ENCODE measurements at regions not wholly inside any gene's neighbourhood (a gene's known extent, or its start where the extent isn't known, plus 50 kb on each side); places are given as distances from the start of the nearest gene placed in this dataset.
"Not testable (repeated sequence)": the region's sequence is repeated elsewhere in the genome, so short reads cannot be mapped to it uniquely, and the experiment has no call there.

- not testable (repeated sequence) for DNase-seq (ENCODE audit: extremely low read depth in 1 of 2, low read depth in 1 of 2)
These were observed 140.9 kb upstream of the GOLGA6L4 start for GRCh38 chr15:84094720-84095119.

DNA sequence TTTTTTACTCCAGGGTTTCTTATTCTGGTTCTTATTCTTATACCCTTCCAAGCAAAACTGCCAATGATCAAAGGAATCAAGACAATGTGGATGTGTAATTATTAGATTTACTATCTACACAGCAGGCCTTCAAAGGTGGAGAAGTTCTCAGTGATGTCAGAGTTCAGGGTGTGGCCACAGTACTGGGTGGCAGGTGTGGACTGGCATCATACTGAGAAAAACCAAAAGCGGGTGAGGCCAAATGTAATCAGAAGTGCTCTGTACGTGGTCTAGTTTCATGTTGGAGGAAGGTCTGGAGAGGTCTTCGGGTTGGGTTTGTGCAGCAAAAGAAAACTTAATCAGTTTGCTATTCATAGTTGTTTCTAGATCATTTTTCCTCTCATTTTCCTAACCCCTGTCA is 138.5 kb upstream of the GOLGA6L4 start:
- DNase-seq (ENCODE audit: extremely low read depth in 1 of 2, low read depth in 1 of 2), result not testable (repeated sequence)

- no peak for DNase-seq (ENCODE audit: extremely low read depth in 1 of 2, low read depth in 1 of 2)
These were observed 137.0 kb upstream of the GOLGA6L4 start for GRCh38 chr15:84098604-84099003.

GRCh38 chr15:84099181-84099580 is 136.4 kb upstream of the GOLGA6L4 start:
- DNase-seq (ENCODE audit: extremely low read depth in 1 of 2, low read depth in 1 of 2), result no peak

DNA sequence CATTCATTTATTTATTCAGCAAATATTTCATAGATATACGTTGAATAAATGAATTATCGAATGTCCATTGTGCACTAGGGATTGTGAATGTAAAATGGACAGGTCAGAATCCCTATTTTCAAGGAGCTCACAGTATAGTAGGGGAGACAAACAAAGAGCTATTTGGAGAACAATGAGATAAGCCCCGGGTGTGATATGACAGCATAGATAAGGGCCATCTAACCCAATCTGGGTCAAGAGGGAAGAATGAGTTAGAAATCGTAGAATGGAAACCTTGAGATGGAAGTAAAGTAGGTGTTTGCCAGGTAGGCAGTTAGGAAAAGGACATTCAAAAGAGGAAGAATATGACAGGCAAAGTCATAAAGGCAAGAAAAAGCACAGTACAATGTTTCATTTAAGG is 132.2 kb upstream of the GOLGA6L4 start:
- no peak for DNase-seq (ENCODE audit: extremely low read depth in 1 of 2, low read depth in 1 of 2)

GRCh38 chr15:84104853-84105252 is 130.7 kb upstream of the GOLGA6L4 start:
- no peak for DNase-seq (ENCODE audit: extremely low read depth in 1 of 2, low read depth in 1 of 2)

GRCh38 chr15:84108728-84109127 is 126.8 kb upstream of the GOLGA6L4 start:
- no peak for DNase-seq (ENCODE audit: extremely low read depth in 1 of 2, low read depth in 1 of 2)

DNA sequence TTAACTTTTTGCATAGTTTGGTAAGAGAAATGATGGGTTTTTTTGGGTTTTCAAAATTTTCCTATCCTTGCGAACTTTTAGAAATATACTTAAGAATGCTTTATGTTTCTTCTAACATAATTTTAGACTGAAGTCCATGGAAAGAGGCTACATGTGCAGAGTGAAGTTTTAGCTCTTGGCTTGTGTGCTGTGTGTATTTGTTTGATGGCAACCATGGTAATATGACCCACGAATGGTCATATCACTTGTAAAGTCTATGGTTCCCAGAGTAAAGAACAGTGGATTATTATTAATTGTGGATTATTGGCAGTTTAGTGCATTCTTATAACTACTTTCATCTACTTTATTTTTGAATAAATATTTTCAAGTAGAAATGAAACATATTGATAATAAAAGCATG is 124.0 kb upstream of the GOLGA6L4 start:
- DNase-seq (ENCODE audit: extremely low read depth in 1 of 2, low read depth in 1 of 2), result no peak

DNA sequence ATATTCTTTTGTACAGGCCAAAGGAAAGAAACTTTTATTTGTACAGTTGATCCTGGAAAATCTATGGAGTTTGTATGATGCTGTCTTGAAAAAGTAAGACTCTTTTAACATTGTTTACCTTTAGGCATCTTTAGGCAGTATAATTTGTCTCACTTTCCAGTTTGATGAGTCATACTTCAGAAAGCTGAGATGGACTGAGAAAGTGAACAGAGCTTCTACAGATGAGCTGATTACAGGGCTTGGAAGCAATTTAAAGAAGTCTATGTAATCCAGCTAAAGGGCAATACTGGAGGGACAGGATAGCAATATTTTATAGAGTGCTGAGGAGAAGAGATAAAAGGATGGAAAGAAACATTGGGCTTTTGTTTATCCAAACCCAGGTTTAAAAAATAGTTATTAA is 123.5 kb upstream of the GOLGA6L4 start:
- DNase-seq (ENCODE audit: extremely low read depth in 1 of 2, low read depth in 1 of 2), result no peak

- DNase-seq (ENCODE audit: extremely low read depth in 1 of 2, low read depth in 1 of 2), result no peak
These were observed 121.7 kb upstream of the GOLGA6L4 start for GRCh38 chr15:84113919-84114318.

- not testable (repeated sequence) for DNase-seq (ENCODE audit: extremely low read depth in 1 of 2, low read depth in 1 of 2)
These were observed 120.9 kb upstream of the GOLGA6L4 start for GRCh38 chr15:84114680-84115079.

GRCh38 chr15:84119351-84119750 is 116.2 kb upstream of the GOLGA6L4 start:
- DNase-seq (ENCODE audit: extremely low read depth in 1 of 2, low read depth in 1 of 2), result not testable (repeated sequence)

- DNase-seq (ENCODE audit: extremely low read depth in 1 of 2, low read depth in 1 of 2), result not testable (repeated sequence)
These were observed 114.7 kb upstream of the GOLGA6L4 start for GRCh38 chr15:84120903-84121302.

- not testable (repeated sequence) for DNase-seq (ENCODE audit: extremely low read depth in 1 of 2, low read depth in 1 of 2)
These were observed 106.9 kb upstream of the GOLGA6L4 start for GRCh38 chr15:84128706-84129105.

DNA sequence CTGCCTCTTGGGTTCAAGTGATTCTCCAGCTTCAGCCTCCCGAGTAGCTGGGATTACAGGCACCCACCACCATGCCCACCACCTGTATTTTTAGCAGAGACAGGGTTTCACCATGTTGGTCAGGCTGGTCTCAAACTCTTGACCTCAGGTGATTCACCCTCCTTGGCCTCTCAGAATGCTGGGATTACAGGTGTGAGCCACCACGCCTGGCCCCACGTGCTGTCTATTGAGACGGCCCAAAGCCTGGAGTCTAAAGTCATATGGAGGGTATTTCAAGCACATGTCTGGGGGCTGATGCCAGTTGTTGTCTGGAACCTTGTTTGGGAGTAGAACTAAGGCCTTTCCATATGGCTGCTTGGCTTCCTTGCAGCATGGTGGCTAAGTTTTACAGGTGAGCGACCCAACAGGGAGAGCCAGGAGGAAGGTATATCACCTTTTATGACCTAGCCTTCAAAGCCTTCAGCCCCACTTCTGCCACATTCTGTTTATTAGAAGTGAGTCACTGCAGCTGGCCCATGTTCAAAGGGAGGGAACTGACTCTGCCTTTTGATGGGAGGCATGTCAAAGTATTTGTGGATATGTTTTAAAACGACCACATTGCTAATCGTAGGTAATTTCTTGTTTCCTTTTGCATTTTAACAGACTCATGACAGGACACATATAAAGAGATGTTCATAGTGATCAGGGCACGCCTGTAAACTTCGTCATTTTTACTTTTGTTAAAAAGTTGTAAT is 105.3 kb upstream of the GOLGA6L4 start:
- DNase-seq (ENCODE audit: extremely low read depth in 1 of 2, low read depth in 1 of 2), result not testable (repeated sequence)

- not testable (repeated sequence) for DNase-seq (ENCODE audit: extremely low read depth in 1 of 2, low read depth in 1 of 2)
These were observed 99.6 kb upstream of the GOLGA6L4 start for GRCh38 chr15:84135931-84136456.

GRCh38 chr15:84142888-84143337 is 92.7 kb upstream of the GOLGA6L4 start:
- DNase-seq (ENCODE audit: extremely low read depth in 1 of 2, low read depth in 1 of 2), result peak; percentile 27 to 53

DNA sequence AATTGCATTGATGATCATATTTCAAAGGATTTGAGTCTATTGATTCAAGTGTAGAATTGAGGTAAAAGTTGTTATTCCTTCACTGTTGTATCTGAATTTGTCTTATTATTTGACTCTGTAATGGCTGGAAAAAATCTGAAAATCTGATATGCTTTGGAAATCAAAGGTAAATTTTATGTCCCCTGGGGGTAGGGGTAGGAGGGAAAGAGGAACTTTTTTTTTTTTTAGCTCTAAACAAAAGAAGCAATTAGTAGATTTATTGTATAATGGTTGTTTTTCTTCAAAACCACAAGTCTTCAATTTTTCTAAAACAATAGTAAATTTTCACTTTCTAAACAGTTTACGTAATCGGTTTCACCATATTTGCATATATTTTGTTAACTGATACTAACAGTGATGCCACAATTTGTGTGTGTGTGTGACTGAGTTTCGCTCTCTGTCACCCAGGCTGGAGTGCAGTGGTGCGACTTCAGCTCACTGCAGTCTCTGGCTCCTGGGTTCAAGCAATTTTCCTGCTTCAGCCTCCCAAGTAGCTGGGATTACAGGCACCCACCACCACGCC is 91.7 kb upstream of the GOLGA6L4 start:
- DNase-seq (ENCODE audit: extremely low read depth in 1 of 2, low read depth in 1 of 2), result no peak

GRCh38 chr15:84144946-84145345 is 90.6 kb upstream of the GOLGA6L4 start:
- DNase-seq (ENCODE audit: extremely low read depth in 1 of 2, low read depth in 1 of 2), result not testable (repeated sequence)

DNA sequence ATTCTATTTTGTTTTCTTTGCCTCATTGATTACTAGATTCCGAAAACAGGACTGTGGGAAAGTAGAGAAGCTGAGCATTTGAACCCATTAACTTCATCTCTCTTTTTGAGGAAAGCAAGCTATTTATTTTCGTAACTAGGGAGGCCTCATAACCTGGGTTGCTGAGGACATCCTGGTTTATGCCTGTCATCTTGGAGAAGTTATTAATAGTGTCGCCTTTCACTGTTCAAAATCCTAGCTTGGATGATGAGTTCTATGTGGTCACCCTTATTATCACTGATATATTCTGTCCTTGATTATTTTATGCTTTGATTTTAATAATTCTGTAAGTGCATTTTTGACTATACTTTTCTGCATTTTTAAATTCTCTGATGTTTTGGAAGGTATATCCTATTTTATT is 89.3 kb upstream of the GOLGA6L4 start:
- not testable (repeated sequence) for DNase-seq (ENCODE audit: extremely low read depth in 1 of 2, low read depth in 1 of 2)

DNA sequence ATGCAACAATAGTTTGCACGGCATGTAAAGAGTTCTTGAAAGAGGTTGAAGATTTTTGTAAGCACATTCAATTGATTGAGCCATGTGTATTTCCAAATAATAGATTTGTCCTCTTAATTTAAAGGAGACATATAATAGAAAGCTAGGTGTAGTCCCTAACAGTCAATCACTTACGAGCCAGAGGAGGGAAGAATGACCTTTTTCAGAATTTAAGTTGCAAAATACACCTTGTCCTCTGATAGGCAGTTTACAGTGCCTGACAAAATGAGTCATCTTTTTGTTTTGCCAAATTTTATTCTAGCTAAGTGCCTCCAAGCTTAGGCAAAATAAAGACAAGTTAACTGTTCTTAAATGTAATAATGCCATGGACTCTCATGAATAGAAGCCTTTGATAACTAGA is 88.3 kb upstream of the GOLGA6L4 start:
- DNase-seq (ENCODE audit: extremely low read depth in 1 of 2, low read depth in 1 of 2), result not testable (repeated sequence)

GRCh38 chr15:84151205-84151931 is 84.2 kb upstream of the GOLGA6L4 start:
- no peak for DNase-seq (ENCODE audit: extremely low read depth in 1 of 2, low read depth in 1 of 2)

Measured in stimulated activated CD8-positive, alpha-beta memory T cell treated with anti-CD3 and anti-CD28 coated beads, Interleukin-7, amount 100 ng/mL, for 48 hours (primary cell).